ENCODE measurements at regions not wholly inside any gene's neighbourhood (a gene's known extent, or its start where the extent isn't known, plus 50 kb on each side); places are given as distances from the start of the nearest gene placed in this dataset.

- H3K4me2 ChIP-seq: no peak overlapping the region
- no peak overlapping the region for H3K4me3 ChIP-seq
- WGBS (ENCODE audit: missing lambda C conversion rate): 42% methylated on average over 23 of the region's 26 CpGs
- no peak overlapping the region for H3K27ac ChIP-seq
- CTCF ChIA-PET: interaction anchor here (2.2 kb wide), 1 partner anchor 28 kb away, joined by 6 read pairs; no protein-coding TSS in a partner anchor
- FAIRE-seq (no peak), DNase-seq (ENCODE audit: low read depth in 1 of 2, low spot score in 1 of 2) (no peak), ATAC-seq (no peak)
- no peaks in the 10 kb centered on the region for H3K9me3 ChIP-seq
- POLR2A ChIA-PET: no interaction called here
- no peaks in the 10 kb centered on the region for H3K4me1 ChIP-seq
- TF ChIP-seq HES2 (IDR thresholded peaks at IDR 0.05) (no peak), PBX3 (IDR thresholded peaks at IDR 0.05) (no peak), NFE2L2 (conservative IDR thresholded peaks at IDR 0.05; ENCODE audit: low read length) (no peak), ZFP36 (IDR thresholded peaks at IDR 0.05; ENCODE audit: borderline replicate concordance, partially characterized antibody) (no peak), MAFK (IDR thresholded peaks at IDR 0.05; ENCODE audit: partially characterized antibody) (no peak), JUN (IDR thresholded peaks at IDR 0.05) (no peak), TP53 (CRISPR knock-in tag; IDR thresholded peaks at IDR 0.05) (no peak), EP300 (IDR thresholded peaks at IDR 0.05) (no peak), ZSCAN20 (CRISPR knock-in tag; IDR thresholded peaks at IDR 0.05) (no peak), ESRRA (IDR thresholded peaks at IDR 0.05; ENCODE audit: borderline replicate concordance, low read length) (no peak), USF2 (IDR thresholded peaks at IDR 0.05) (no peak), ATOH8 (CRISPR knock-in tag; IDR thresholded peaks at IDR 0.05; ENCODE audit: low read depth) (no peak), GATA3 (IDR thresholded peaks at IDR 0.05; ENCODE audit: borderline replicate concordance) (no peak), KDM5A (IDR thresholded peaks at IDR 0.05) (no peak), RCOR1 (IDR thresholded peaks at IDR 0.05; ENCODE audit: low read depth, low read length) (no peak)
Observed at GRCh38 chr10:131846240-131847101, 54.3 kb upstream of the PPP2R2D start.

- H3K9me3 ChIP-seq: no peaks in the 10 kb centered on the region
- no peaks in the 10 kb centered on the region for H3K4me1 ChIP-seq
- no peak for TF ChIP-seq ESRRA (IDR thresholded peaks at IDR 0.05; ENCODE audit: borderline replicate concordance, low read length)
- TF ChIP-seq ZFP36 (IDR thresholded peaks at IDR 0.05; ENCODE audit: borderline replicate concordance, partially characterized antibody): no peak
- no peak for TF ChIP-seq TP53 (CRISPR knock-in tag; IDR thresholded peaks at IDR 0.05)
- TF ChIP-seq NFE2L2 (conservative IDR thresholded peaks at IDR 0.05; ENCODE audit: low read length): no peak
- TF ChIP-seq MAZ (IDR thresholded peaks at IDR 0.05; ENCODE audit: borderline replicate concordance, low read depth, low read length): no peak
- TF ChIP-seq CTCF (IDR thresholded peaks at IDR 0.05): no peak
- TF ChIP-seq KDM5A (IDR thresholded peaks at IDR 0.05): no peak
- no peak for TF ChIP-seq RARB (CRISPR knock-in tag; IDR thresholded peaks at IDR 0.05)
- TF ChIP-seq EP300 (IDR thresholded peaks at IDR 0.05): no peak
- TF ChIP-seq RCOR1 (IDR thresholded peaks at IDR 0.05; ENCODE audit: low read depth, low read length): no peak
- TF ChIP-seq ATOH8 (CRISPR knock-in tag; IDR thresholded peaks at IDR 0.05; ENCODE audit: low read depth): no peak
- TF ChIP-seq FOSL2 (IDR thresholded peaks at IDR 0.05): no peak
- TF ChIP-seq FOSL2 (CRISPR knock-in tag; IDR thresholded peaks at IDR 0.05): no peak
- TF ChIP-seq HES2 (IDR thresholded peaks at IDR 0.05): no peak
- no peak for TF ChIP-seq HOXA7 (CRISPR knock-in tag; IDR thresholded peaks at IDR 0.05)
- no peak for TF ChIP-seq MYC (IDR thresholded peaks at IDR 0.05; ENCODE audit: borderline replicate concordance, low read length)
- TF ChIP-seq CBX2 (IDR thresholded peaks at IDR 0.05; ENCODE audit: borderline replicate concordance, low read depth): no peak
- TF ChIP-seq POLR2AphosphoS2 (conservative IDR thresholded peaks at IDR 0.05; ENCODE audit: low read length): no peak
- TF ChIP-seq BHLHE40 (IDR thresholded peaks at IDR 0.05; ENCODE audit: low read depth, low read length): no peak
- TF ChIP-seq NPAS2 (CRISPR knock-in tag; IDR thresholded peaks at IDR 0.05; ENCODE audit: borderline replicate concordance): no peak
- no peak for ATAC-seq
- DNase-seq (ENCODE audit: low read depth in 1 of 2, low spot score in 1 of 2): no peak
- ChIA-PET CTCF (no interaction called here), POLR2A (no interaction called here)
- H3K4me2 ChIP-seq: no peak overlapping the region
- no peak overlapping the region for H3K27ac ChIP-seq
- 65% methylated on average over 23 of the region's 25 CpGs for WGBS (ENCODE audit: missing lambda C conversion rate)
- H3K4me3 ChIP-seq: no peak overlapping the region
- no peak for FAIRE-seq
Observed at GRCh38 chr10:131847241-131847783, 53.5 kb upstream of the PPP2R2D start.
